ENCODE measurements at regions not wholly inside any gene's neighbourhood (a gene's known extent, or its start where the extent isn't known, plus 50 kb on each side); places are given as distances from the start of the nearest gene placed in this dataset.

DNA sequence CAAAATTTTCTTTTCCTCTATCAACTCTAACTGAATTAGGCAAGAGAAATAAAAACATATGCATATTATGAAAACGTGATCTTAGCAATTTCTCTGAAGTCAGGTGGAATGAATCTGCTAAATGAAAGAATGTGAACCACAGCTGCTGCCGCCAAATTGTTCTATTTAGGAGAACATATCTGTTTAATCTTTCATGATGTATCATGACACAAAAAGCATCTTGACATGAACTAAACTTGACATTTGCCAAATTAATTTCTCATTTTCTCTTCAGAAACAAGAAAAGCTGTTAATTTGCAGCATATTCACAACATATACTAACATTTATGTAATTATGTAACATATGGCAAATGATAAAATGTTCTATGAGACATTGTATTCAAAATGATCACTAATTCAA is 1237.9 kb downstream of the TECRL start:
- TF ChIP-seq POLR2AphosphoS5 (IDR thresholded peaks at IDR 0.05; ENCODE audit: insufficient read depth in 1 of 2, low read depth in 1 of 2) (no peak), POLR2A (IDR thresholded peaks at IDR 0.05) (no peak)
- TF ChIP-seq, protein P1, sequence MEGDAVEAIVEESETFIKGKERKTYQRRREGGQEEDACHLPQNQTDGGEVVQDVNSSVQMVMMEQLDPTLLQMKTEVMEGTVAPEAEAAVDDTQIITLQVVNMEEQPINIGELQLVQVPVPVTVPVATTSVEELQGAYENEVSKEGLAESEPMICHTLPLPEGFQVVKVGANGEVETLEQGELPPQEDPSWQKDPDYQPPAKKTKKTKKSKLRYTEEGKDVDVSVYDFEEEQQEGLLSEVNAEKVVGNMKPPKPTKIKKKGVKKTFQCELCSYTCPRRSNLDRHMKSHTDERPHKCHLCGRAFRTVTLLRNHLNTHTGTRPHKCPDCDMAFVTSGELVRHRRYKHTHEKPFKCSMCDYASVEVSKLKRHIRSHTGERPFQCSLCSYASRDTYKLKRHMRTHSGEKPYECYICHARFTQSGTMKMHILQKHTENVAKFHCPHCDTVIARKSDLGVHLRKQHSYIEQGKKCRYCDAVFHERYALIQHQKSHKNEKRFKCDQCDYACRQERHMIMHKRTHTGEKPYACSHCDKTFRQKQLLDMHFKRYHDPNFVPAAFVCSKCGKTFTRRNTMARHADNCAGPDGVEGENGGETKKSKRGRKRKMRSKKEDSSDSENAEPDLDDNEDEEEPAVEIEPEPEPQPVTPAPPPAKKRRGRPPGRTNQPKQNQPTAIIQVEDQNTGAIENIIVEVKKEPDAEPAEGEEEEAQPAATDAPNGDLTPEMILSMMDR (IDR thresholded peaks at IDR 0.05), result no peak
